ENCODE measurements at regions not wholly inside any gene's neighbourhood (a gene's known extent, or its start where the extent isn't known, plus 50 kb on each side); places are given as distances from the start of the nearest gene placed in this dataset.
"Not testable (repeated sequence)": the region's sequence is repeated elsewhere in the genome, so short reads cannot be mapped to it uniquely, and the experiment has no call there.

DNA sequence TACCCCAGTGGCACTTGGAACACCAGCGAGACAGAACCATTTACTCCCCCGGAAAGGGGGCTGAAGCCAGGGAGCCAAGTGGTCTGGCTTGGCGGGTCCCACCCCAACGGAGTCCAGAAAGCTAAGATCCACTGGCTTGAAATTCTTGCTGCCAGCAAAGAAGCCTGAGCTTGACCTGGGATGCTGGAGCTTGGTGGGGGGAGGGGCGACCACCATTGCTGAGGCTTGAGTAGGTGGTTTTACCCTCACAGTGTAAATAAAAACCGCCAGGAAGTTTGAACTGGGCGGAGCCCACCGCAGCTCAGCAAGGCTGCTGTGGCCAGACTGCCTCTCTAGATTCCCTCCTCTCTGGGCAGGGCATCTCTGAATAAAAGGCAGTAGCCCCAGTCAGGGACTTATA lies 62.8 kb downstream of the RPS24 start:
- H3K4me3 ChIP-seq (ENCODE audit: low read depth, low read length); DNase-seq (ENCODE audit: low read depth): not testable (repeated sequence)

DNA sequence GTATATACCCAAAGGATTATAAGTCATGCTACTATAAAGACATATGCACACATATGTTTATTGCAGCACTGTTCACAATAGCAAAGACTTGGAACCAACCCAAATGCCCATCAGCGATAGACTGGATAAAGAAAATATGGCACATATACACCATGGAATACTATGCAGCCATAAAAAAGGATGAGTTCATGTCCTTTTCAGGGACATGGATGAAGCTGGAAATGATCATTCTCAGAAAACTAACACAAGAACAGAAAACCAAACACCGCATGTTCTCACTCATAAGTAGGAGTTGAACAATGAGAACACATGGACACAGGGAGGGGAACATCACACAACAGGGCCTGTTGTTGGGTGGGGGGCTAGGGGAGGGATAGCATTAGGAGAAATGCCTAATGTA lies 68.9 kb downstream of the RPS24 start:
- DNase-seq (ENCODE audit: low read depth); H3K4me3 ChIP-seq (ENCODE audit: low read depth, low read length): not testable (repeated sequence)

DNA sequence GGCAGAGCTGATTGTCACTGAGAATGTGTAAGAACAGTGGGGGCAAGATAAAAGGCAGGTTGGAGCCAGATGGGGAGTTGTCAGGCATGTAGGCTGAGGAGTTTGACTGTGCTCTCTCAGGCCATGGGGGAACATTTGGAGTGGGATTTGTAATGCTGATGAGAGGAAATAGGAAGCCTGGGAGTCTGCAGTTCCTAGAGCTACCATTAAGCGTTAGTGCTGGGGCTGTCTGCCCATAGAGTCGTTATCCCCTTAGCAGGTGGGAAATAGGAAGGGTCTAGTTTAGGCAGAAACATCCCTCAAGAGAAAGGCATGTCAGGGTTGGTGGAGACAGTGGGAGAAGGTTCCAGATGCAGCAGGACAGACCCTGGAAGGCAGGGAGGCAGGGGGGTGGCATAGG lies 75.5 kb downstream of the RPS24 start:
- no peak overlapping the region for H3K4me3 ChIP-seq (ENCODE audit: low read depth, low read length)
- DNase-seq (ENCODE audit: low read depth): no peak
- TF ChIP-seq, protein P1, sequence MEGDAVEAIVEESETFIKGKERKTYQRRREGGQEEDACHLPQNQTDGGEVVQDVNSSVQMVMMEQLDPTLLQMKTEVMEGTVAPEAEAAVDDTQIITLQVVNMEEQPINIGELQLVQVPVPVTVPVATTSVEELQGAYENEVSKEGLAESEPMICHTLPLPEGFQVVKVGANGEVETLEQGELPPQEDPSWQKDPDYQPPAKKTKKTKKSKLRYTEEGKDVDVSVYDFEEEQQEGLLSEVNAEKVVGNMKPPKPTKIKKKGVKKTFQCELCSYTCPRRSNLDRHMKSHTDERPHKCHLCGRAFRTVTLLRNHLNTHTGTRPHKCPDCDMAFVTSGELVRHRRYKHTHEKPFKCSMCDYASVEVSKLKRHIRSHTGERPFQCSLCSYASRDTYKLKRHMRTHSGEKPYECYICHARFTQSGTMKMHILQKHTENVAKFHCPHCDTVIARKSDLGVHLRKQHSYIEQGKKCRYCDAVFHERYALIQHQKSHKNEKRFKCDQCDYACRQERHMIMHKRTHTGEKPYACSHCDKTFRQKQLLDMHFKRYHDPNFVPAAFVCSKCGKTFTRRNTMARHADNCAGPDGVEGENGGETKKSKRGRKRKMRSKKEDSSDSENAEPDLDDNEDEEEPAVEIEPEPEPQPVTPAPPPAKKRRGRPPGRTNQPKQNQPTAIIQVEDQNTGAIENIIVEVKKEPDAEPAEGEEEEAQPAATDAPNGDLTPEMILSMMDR (conservative IDR thresholded peaks at IDR 0.05; ENCODE audit: low read depth, low read length): no peak

DNA sequence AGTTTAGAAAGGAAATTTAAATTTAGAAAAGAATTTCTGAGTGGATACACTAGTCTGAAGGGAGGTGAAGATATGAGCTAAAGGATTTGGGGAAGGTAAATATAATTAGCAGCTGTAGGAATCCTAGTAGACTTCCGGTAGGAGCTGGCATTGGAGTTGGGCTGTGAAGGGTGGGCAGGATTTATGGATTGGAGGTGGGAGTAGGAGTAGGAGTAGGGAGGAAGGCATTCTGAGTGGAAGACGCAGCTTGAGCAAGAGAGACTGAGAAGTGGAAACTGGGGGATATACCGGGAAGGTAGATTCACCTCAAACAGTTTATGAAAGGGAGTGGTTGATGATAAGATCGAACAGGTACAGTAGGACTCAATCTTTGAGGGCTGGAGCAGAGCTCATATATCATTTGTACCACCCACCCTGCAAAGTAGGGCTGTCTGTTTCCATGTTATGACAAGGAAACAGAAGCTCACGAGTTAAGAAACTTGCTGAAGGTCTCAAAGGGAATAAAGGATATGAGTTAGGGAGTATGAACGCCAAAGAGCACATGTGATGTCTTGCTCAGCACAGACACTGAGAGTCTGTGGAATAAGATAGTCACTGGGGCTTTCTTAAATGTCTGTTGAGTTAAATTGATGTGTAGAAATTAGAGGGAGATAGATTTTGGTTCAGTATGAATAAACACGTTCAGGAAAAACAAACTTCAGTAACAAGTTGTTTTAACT lies 81.6 kb downstream of the RPS24 start:
- no peak overlapping the region for H3K4me3 ChIP-seq (ENCODE audit: low read depth, low read length)
- no peak for DNase-seq (ENCODE audit: low read depth)
- TF ChIP-seq, protein P1 (conservative IDR thresholded peaks at IDR 0.05; ENCODE audit: low read depth, low read length): no peak

DNA sequence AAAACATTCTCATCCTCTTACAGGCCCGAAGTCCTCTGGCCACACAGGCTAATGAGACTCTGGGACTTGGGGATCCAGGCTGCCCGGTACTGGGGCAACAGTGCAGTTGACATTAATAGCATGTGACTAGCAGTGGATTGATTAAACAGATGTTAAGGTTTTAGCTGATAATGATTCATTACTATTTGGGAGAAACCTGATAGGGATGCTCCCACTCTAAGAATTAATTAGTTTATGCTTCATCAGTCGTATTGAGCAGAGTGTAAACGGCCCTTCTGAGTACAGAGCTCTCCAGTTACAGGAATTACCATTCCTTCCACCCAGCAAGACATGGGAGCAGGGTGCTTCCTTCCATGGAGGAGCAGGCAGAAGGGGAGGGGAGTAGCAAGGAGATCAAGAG lies 82.7 kb downstream of the RPS24 start:
- no peak for DNase-seq (ENCODE audit: low read depth)
- TF ChIP-seq, protein P1 (conservative IDR thresholded peaks at IDR 0.05; ENCODE audit: low read depth, low read length): no peak
- no peak overlapping the region for H3K4me3 ChIP-seq (ENCODE audit: low read depth, low read length)

DNA sequence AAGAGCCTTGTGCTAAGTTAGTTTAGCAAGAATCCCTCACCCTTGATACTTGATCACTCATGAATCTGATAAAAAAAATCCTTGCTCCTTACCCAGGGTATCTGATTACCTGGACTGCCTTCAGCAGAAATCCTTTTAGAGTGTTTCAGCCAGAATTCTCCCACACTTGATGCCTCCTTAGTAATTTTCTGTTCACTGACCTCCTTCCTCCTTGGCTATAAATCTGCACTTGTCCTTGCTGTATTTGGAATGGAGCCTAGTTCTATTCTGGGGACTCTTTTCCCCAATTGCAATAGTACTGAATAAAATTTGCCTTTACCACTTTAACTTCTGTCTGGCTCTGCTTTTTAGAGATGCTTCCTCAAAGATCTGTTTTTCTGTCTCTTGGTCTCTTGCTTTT lies 84.9 kb downstream of the RPS24 start:
- DNase-seq (ENCODE audit: low read depth): no peak
- TF ChIP-seq, protein P1 (conservative IDR thresholded peaks at IDR 0.05; ENCODE audit: low read depth, low read length): no peak
- H3K4me3 ChIP-seq (ENCODE audit: low read depth, low read length): no peak overlapping the region

DNA sequence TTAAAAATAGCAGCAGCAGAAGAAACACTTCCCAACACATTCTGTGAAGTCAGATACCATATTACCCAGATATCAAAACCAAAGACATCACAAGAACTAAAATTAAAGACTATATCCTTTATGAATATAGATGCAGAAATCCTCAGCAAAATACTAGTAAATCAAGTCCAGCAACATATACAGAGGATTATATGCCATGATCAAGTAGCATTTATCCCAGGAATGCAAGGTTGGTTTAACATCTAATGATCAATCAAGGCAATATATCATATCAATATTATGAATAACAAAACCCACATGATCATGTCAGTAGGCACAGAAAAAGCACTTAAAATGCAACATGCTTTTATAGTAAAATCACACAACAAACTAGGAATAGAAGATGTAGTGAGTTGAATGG lies 88.1 kb downstream of the RPS24 start:
- no peak overlapping the region for H3K4me3 ChIP-seq (ENCODE audit: low read depth, low read length)
- DNase-seq (ENCODE audit: low read depth): no peak
- TF ChIP-seq, protein P1 (conservative IDR thresholded peaks at IDR 0.05; ENCODE audit: low read depth, low read length): no peak

DNA sequence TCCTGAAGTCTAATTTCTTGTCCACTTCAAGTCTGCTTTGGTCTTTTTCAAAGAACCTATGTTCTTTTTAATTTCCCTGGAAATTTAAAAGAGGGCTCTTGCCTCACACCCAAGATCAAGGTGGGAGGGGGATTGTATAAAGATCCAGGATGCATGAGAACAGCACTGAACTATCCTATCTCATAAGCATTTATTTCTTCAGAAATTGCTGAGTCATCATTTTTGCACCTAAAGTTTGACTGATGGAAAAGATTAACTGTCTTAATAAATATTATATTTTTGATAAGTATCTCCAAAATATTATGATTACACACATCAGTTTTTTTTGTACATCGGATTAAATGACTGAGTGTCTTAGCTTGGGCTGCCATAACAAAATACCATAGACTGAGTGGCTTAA lies 90.5 kb downstream of the RPS24 start:
- DNase-seq (ENCODE audit: low read depth): no peak
- H3K4me3 ChIP-seq (ENCODE audit: low read depth, low read length): no peak overlapping the region
- TF ChIP-seq, protein P1 (conservative IDR thresholded peaks at IDR 0.05; ENCODE audit: low read depth, low read length): no peak

All from epithelial cell of proximal tubule (primary cell).